GM18499 (cell line): ENCODE measurements at regions not wholly inside any gene's neighbourhood (a gene's known extent, or its start where the extent isn't known, plus 50 kb on each side); places are given as distances from the start of the nearest gene placed in this dataset.

Experiments used
- ATAC-seq: cut with Tn5 transposase; IDR thresholded peaks from one replicate; pipeline ENCODE4 v1.9.1; 2021; ENCODE audit warnings: moderate number of reproducible peaks; ENCODE audit not compliant: insufficient read depth, unreplicated experiment

DNA sequence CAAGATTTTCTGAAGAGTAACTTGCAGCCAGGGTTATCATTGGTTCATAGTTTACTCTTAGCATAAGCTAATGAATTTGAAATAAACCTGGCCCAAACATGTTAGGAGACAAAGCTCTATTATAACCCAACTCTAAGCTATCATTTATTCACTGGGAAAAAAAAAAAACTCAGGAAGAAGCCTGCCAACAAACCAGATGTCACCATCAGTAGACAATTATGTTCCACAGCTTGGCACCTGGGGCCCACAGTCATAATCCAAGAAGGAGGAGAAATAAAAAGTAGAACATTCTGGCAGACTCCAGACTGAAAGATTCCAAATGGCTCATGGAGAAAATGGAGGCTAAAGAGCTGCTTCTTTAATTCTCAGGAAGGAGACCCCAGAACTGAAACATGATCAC, 100.0 kb upstream of the CNR1 start:
- no peak for ATAC-seq

DNA sequence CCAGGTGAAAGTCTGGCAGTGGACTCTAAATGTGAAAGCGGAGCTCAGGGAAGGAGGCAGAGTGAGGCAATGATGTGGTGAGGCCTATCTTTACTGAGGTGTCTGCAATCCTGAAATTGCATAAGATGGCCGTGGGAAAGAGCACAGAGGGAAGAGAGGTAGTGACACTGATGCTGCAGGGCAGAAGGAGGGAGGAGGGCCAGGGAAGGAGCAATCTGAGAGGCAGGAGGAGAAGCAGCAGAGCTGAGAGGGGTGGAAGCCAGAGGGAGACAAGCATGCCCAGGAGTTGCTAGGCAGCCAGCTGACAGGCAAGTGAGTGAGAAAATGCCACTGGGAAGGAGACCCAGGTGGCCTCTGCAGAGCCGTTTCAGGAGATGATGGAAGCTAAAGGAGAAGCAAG, 97.4 kb upstream of the CNR1 start:
- ATAC-seq, result no peak

GRCh38 chr6:88262332-88262731, 96.2 kb upstream of the CNR1 start:
- ATAC-seq, result no peak

- no peak for ATAC-seq
Observed at GRCh38 chr6:88251301-88251700, 85.2 kb upstream of the CNR1 start.

DNA sequence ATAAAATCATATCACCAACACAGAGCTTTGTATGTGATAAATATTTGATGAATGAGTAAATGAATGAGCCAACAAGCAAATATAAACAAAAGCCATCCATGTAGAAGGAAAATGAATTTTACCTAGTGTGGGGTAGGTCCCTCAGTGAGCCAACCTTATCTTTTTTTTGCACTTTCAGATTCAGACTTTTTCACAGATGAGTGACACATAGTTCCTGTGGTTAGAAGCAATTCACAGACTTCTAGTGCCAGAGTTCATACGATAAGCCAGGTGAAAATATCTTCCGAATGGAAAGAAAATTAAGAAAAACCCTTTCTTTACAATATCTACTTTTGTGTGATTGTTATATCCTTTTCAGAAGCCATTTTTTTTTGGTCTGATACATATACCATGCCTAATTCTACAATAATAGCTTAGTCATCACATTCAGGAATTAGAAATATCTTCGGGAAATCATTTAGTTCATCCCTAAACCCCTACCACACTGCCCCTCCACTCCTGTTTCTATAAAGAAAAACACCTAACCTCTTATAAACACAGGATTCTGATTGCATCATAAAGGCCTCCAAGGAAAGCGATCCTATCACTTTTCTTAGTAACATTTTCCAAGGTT, 82.7 kb upstream of the CNR1 start:
- ATAC-seq, result no peak

DNA sequence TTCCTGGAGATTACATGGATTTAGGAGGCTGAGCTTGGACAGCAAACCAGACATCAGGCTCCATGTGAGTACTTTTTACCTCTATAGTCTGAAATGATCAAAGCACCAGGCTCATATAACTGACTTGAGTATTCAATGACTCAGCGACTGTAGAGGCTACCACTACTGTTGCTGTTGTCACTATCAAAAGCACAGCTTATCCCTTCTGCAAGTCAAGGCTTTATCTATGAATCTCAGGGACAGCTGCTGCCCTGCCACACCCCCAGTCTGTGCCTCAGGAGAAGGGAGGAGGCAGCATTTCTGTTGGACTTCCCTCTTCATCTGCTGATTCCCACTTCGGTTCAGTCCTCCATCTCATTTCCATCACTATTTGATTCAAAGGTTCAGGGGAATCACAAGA, 80.5 kb upstream of the CNR1 start:
- no peak for ATAC-seq

GRCh38 chr6:88244721-88245120, 78.6 kb upstream of the CNR1 start:
- no peak for ATAC-seq

DNA sequence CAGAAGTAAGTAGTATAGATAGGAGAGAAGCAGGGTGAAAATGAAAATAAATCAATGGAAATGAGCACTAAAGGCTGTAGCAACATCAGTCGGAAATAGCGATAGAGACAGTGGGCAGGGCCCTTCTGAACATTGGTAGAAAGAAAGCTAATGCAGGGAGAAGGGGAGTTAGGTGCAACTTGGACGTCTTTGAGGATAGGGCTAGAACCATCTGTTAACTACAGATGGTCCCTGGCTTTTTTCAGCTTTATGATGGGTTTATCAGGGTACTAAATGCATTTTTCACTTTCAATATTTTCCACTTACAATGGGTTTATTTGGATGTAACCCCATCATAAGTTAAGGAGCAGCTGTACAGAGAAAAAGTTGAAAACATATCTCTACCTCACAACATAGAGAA, 72.8 kb upstream of the CNR1 start:
- ATAC-seq, result no peak

GRCh38 chr6:88238065-88238464, 71.9 kb upstream of the CNR1 start:
- peak; percentile 60 for ATAC-seq

GRCh38 chr6:88236612-88237360, 70.6 kb upstream of the CNR1 start:
- ATAC-seq, result no peak

DNA sequence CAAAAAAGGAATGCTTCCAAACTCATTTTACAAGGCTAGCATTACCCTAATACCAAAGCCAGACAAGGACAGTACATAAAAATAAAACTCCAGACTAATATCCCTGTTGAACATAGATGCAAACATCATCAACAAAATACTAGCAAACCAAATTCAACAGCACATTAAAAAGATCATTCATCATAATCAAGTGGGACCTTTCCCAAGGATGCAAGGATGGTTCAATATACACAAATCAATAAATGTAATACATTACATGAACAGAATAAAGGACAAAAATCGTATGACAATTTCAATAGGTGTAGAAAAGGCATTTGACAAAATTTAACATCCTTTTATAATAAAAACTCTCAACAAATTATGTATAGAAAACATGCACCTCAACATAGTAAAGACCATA, 66.6 kb upstream of the CNR1 start:
- ATAC-seq, result no peak

GRCh38 chr6:88223298-88223697, 57.2 kb upstream of the CNR1 start:
- ATAC-seq, result no peak

GRCh38 chr6:88220493-88220892, 54.3 kb upstream of the CNR1 start:
- ATAC-seq, result no peak

DNA sequence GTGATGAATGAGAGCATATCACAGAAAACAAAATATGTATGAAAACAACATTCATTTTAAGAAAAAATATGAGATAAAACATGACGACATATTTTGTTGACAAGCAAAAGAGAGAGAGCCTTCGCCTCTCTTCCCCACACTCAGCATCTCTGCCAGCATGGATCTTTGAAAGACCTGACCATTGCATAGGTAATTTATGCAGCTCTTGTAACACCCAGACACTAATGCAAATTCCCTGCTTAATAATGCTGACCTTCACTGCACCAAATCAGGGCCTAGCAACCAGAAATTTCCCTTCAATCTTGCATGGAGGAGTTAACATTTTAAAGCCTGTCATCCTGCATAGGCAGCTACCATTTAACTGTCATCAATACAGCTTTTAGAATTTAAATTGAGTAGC, 50.0 kb upstream of the CNR1 start:
- no peak for ATAC-seq
